GDM1 (cell line): ENCODE measurements at regions not wholly inside any gene's neighbourhood (a gene's known extent, or its start where the extent isn't known, plus 50 kb on each side); places are given as distances from the start of the nearest gene placed in this dataset.

ENCODE experiments used
- DNase-seq: peaks from one replicate; lab custom pipeline; 2025; lab: John Stamatoyannopoulos, UW

- no peak for DNase-seq
Measured at GRCh38 chr10:84047258-84048010, 91.9 kb upstream of the GHITM start.

- DNase-seq: no peak
Measured at GRCh38 chr10:84049645-84050011, 89.7 kb upstream of the GHITM start.

GRCh38 chr10:84053626-84054025, 85.7 kb upstream of the GHITM start:
- DNase-seq: no peak

- DNase-seq: no peak
Measured at GRCh38 chr10:84054743-84055142, 84.6 kb upstream of the GHITM start.

- DNase-seq: no peak
Measured at GRCh38 chr10:84059526-84059925, 79.8 kb upstream of the GHITM start.

GRCh38 chr10:84063440-84063839, 75.9 kb upstream of the GHITM start:
- no peak for DNase-seq

- no peak for DNase-seq
Measured at GRCh38 chr10:84065804-84066601, 73.3 kb upstream of the GHITM start.

- DNase-seq: no peak
Measured at GRCh38 chr10:84074521-84074920, 64.8 kb upstream of the GHITM start.

- DNase-seq: no peak
Measured at GRCh38 chr10:84075226-84076046, 63.9 kb upstream of the GHITM start.

- DNase-seq: no peak
Measured at GRCh38 chr10:84076047-84076388, 63.3 kb upstream of the GHITM start.

- no peak for DNase-seq
Measured at GRCh38 chr10:84076540-84077195, 62.6 kb upstream of the GHITM start.

GRCh38 chr10:84077768-84078167, 61.5 kb upstream of the GHITM start:
- no peak for DNase-seq

- DNase-seq: no peak
Measured at GRCh38 chr10:84078771-84079170, 60.5 kb upstream of the GHITM start.

- DNase-seq: no peak
Measured at GRCh38 chr10:84084342-84084741, 55.0 kb upstream of the GHITM start.

GRCh38 chr10:84087202-84087601, 52.1 kb upstream of the GHITM start:
- DNase-seq: no peak

- DNase-seq: no peak
Measured at GRCh38 chr10:84088626-84089025, 50.7 kb upstream of the GHITM start.

- DNase-seq: no peak
Measured at GRCh38 chr10:84089162-84089561, 50.1 kb upstream of the GHITM start.
